HG03457 (cell line): ENCODE measurements at regions not wholly inside any gene's neighbourhood (a gene's known extent, or its start where the extent isn't known, plus 50 kb on each side); places are given as distances from the start of the nearest gene placed in this dataset.

Experiments used
- ATAC-seq: cut with Tn5 transposase; IDR thresholded peaks from one replicate; pipeline ENCODE4 v1.9.1; 2021; ENCODE audit warnings: moderate number of reproducible peaks; ENCODE audit not compliant: unreplicated experiment

DNA sequence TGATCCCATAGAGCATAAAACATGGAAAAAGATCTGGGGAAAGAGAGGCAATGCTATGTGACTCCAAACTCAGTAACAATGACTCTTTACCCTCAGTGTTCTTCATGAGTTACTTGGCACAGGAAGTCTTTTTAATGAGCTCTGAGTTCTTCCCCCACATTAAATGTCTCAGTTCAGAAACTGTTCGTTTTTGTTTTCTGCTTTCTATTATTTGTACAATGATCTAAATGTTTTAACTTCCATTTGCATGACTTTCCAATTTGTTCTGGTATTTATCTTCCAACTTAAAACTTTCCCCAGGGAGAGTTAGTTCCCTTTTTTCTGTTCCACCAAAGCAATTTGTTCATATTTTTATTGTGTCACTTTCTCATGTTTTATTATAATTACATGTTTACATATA, 177.0 kb upstream of the ZBTB20 start:
- no peak for ATAC-seq

DNA sequence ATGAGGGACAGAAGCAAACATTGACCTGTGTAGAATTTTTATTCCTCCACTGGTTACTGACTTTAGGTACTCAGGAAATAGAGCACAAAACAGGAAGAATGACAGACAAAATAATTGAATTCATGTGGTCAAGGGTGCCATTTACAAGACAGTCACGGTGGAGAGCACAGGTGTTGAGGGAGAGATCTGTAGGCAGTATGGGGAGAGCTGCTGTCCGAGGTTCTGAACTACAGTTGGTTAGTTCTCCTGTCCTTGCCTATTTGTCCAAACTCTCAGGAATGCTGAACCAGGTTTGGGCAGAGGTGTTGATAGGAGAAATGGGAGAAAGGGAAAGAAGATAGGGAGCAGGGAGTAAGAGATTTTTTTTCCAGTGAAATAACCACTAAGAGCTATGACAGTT, 178.5 kb upstream of the ZBTB20 start:
- no peak for ATAC-seq

DNA sequence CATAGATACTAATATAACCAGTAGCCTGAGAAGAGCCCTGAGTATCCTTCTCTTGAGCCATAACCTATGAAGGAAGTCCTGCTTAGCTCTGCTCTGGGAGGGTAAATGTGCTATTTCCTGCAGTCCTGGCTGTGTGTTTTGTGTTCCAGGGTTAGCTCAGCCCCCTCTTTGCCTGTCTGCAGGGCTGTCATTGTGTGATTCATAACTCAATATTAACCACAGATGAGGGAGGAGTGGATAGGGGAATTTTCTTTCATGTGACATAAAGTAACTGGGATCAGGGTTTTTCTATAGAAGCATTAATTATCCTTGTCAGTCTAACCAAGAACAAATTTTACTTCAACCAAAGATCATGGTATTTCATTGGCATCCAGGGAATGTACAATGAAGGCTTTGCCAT, 183.3 kb upstream of the ZBTB20 start:
- no peak for ATAC-seq

DNA sequence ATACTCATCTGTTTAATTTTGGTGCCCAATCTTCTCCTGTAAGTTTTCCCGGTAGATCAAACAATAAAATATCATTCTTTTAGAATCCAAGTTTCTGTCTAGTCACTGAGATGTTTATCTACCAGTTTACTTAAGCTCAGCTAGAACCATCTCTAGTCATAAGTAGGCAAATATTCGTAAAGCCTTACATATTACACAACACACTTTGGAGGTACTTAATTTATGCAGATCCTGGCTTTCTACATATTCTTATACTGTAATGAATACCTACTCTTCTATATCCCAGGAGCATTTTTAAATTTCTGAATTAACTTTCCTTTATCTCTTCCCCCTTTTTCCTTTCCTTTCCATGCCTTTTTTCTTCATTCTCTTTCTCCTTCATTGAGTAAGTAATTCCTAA, 185.9 kb upstream of the ZBTB20 start:
- no peak for ATAC-seq

DNA sequence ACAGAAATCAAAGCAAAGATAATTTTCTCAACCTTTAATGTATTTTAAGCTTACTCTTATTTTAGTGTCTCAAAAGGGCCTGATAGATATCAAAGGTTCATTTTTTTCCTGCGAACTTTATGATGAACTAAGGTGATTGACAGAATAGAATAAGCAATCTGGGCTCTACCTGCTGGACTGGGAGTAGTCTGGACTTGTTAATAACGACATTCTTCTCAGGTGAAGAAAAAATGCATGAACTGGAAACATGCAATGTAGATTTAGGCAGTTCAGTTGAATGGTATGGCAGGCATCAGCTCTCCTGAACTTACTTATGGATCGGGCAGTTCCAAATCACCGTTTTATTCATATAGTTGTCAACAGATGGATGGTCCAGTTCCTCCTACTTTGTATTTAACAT, 189.7 kb upstream of the ZBTB20 start:
- no peak for ATAC-seq

DNA sequence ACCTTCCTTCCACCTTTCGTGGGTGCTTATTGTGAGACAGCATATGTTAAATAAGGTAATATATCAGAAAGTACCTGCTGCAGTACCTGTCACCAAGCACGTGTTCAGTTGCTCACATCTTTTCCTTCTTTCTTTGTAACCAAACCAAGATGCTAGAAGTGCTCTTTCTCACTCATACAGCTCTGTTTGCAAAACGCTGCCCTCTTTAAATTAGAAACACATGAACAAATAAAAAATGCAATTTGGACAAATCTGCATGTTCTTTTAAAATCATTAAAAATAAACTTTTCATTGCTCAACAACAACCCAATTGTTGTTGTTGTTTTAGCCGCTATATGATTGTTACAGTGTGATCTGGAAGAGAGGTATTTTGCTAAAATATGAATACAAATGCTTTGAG, 193.5 kb upstream of the ZBTB20 start:
- no peak for ATAC-seq

DNA sequence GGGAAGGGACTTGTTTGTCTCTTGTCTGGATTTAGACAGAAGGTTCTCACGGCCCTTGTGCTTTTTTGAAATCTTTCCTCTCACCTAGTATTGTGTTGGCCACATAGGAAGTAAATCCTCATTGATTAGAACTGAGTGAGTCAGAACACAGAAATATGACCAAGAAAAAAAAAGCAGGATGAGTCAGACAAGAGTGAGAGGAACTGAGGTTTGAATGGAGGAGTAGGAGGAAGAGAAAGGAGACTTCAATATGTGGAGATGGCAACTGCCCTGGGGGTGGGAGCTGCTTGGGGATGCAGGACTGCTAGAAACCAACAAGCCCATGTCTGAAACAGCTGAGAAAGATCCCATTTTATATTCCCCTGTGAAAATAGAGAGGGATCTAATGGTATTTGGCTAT, 194.1 kb upstream of the ZBTB20 start:
- ATAC-seq: no peak

DNA sequence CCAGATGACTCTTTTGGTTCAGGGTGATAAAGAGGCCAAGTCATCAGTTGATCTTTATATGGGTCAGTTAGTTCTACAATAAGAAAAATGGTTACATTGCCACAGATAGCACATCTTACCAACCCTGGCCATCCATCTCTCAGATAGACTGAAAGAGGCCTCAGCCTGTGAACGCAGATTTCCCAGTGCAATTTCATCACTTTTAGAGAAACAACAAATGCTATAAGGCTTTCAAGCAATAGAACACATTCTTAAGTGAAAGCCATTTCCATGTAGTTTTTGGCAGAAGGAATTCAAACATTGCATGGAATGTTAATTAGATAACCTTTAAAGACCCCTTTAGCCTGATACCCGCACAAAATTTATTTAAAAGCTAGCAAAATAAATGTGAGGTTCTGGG, 200.6 kb upstream of the ZBTB20 start:
- ATAC-seq: no peak

DNA sequence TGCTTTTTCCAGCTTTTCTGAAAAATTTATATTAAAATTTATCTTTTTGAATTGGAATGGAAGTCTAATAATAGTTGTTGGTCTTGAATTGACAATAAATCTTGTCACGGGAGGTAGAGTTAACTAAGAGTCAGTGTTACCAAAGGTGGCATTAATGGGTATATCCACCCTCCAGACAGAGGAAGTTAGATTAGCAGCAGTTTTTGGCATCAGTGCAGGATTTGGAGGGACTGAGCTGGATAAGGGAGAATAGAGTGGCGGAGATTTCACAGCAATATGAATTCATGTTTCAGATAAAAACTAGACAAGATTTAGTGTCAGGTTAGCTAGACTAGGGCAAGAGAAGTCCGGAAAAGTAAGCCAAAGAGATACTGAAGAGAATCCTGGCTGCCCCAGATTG, 201.3 kb upstream of the ZBTB20 start:
- ATAC-seq: no peak

DNA sequence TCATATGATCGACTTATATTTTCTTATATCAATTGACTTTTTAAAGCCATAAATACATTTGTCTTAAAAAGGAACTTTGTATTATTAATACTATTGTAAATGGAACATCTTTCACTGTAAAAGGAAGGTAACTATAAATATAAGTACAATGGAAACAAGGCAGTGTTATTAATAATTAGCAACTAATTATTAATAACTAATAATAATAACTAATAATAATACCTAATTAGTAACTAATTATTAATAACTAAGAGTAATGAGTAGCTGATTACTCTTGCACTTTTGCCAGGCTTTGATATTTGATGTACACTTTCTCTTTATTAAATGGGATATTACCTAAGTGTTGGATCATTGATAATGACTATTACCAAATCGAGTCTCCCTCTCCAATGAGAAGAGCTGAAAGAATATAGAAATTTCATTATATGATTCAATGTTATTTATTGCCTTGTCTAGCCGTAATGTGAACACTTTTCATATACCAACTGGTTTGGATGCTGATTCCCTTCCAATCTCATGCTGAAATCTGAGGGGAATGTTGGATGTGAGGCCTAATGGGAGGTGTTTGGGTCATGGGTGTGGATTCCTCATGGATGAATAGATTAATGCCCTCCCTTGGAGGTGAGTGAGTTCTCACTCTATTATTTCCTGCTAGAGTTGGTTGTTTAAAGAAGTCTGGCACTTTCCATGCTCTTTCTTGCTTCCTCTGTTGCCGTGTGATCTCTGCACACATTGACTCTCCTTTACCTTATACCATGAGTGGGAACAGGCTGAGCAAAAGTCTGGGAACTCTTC, 202.1 kb upstream of the ZBTB20 start:
- no peak for ATAC-seq

DNA sequence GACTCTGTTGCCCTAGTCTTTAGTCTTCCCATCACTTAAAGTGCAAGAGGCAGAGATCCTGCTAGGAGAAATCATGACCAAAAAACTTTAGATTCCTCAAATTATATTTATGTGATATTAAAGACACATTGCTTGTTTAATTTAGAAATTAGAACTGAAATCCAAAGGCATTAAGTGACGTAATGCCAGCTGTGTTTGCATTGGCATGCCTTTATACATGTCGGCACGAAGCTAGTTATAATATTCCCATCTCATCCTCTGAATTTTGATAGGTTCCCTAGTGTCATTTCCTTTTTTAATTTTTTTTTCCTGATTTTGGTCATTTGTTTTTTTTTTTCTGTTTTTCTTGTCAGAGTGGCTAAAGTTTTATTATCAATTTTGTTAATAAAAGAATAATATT, 203.5 kb upstream of the ZBTB20 start:
- no peak for ATAC-seq

DNA sequence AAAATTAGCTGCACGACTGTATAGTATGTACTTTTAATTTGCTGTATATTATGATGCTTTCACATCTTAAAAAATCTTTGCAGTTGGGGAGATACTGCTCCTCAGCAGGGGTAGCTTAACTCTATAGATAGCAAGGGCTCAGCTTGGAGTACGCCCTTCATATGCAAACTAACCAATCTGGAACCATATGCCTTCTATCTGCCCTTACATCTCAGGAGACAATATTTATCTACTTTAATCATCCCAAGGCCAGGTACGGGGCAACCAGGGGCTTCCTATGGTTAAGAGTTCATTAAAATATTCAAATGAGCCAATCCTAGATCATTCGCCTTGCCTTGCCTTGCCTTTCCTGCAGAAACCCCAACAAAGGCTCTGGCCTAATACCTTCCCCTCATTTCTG, 204.1 kb upstream of the ZBTB20 start:
- no peak for ATAC-seq

DNA sequence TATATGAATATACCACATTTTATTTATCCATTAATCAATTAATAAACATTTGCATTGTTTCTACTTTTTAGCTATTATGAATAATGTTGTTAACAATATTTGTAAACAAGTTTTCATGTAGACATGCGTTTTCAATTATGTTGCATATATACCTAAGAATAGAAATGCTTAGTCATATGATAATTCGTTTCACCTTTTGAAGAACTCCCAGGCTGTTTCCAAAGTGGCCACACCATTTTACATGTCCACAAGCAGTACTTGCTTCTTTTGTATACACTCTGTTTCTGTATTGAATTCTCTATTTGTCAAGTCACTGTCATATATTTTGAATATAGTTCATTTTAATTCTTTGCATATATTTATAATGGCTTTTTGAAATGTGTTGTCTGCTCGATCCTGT, 206.9 kb upstream of the ZBTB20 start:
- ATAC-seq: no peak

DNA sequence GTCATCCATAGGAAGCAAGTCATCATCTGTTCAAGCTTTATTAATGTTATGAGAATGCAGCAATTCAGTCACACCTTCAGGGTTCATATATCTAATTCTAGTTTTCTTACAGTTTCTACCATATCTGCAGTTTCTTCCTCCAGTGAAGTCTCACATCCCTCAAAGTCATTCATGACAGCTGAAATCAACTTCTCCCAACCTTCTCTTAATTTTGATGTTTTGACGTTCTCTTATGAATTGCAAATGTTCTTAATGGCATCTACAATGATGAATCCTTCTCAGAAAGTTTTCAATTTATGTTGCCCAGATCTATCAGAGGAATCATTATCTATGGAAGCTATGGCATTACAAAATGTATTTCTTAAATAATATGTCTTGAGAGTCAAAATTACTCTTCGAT, 210.4 kb upstream of the ZBTB20 start:
- ATAC-seq: no peak

DNA sequence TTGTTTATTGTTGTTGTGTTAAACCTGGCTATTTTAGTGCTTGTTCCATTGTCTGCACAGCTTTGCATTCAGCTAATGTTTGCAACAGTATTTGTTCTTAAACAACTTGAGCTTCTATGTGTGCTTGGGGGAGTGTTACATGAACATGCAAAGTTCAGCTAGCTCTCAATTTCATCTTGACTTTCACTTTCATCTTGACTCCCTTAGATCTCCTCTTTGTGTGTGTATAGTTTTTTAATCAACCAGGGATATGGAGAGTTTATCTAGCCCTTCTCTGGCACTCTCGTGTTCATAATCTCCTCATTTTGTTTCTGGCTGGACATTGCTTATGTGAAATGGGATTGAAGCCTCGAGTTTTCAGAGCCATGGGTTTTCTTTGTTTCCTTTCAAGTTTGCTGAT, 212.4 kb upstream of the ZBTB20 start:
- peak; percentile 83 for ATAC-seq

DNA sequence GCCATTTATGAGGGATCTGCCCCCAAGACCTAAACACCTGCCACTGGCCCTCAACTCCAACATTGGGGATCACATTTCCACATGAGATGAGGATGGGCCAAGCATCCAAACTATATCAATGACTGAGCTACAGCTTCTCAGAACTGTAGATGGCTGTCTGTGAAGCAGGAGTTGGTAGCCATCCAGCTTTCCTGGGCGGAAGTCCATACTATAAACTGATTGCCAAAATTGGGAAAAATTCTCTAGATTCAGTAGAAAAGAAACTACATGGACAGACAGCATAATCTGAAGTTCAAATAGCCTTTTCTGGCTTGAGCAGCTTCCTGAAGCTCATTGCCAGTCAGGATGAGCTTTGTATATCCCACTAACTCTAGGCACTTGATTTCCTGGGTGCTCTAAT, 214.7 kb upstream of the ZBTB20 start:
- ATAC-seq: no peak

DNA sequence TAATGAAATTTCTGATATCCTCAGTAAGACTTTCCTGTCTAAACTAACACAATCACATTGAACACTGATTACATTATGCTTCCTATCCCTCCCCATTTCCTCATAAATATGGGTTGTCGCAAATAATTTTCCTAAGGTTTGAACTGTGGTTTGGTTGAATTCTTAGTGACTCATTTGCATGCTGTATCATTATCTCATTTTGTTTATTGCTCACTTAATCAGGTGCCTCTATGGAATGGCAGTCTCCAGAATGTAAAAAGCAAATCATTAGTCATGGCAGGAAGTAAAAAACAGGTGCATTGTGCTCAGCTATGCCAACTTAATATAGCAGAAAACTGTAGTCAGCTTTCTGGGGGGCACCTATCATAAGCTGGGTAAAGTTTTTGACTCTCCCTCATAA, 216.0 kb upstream of the ZBTB20 start:
- no peak for ATAC-seq

DNA sequence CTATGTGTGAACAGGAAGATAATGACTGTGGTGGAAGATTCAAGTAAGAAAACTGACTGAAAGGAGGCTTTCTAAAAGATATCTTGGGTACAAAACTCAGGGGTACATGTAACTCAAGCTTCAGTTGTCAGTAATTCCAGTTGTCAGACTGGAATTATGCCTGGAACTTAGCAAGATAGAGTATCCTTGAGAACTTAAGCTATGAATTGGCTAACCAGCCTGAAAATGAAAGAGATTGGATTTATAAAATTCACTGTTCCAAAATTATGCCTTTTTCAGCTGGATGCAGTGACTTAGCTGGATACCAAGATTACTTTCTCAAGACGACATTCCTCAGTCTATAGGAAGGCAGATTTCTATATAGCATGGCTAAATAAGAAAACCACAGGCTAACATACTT, 221.9 kb upstream of the ZBTB20 start:
- no peak for ATAC-seq

DNA sequence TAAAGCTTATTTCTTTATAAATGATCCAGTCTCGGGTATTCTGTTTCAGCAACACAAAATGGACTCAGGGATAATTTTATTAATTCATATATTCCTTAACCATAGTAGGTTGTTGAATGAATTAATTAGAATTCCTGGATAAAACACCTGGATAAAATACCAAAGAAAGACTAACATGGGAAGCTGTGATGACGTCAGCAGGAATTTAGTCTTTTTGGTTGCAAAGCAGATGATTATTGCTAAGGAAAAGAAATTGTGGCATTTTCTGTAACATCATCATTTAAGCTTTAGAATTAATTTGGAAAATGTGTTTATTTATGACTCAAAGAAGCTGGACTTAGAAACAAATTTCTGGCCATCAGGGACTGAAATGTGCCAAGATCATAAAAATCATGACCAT, 228.3 kb upstream of the ZBTB20 start:
- ATAC-seq: no peak

DNA sequence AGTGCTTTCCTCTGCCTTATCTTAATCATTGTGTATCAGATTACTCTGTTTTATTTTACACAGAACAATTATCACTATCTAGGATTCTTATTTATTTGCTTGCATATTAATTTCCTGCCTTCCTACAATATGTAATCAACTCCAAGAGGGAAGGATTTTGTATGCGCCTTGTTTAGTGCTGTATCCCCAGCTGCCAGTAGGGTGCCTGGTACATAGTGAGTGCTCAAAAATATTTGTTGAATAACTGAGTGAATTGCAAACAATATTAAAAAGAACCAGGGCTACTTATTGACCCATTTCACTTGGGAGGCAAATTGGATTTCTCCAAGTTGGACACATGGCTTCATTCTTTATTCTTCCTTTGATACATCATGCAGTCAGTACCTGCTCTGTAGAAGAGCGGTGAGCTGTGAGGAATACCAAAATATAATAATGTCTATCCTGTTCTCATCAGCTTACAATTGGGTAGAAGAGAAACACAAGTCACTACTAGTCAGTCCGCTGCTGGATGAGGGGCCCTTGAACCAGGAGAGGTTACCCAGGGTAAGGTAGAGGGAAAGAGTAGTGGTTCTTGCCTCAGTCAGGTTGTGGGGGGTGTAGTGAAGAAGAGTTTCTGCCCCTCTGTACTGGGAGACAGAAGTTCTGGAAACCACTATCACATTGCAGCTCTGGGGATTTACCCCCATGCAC, 233.9 kb upstream of the ZBTB20 start:
- no peak for ATAC-seq

DNA sequence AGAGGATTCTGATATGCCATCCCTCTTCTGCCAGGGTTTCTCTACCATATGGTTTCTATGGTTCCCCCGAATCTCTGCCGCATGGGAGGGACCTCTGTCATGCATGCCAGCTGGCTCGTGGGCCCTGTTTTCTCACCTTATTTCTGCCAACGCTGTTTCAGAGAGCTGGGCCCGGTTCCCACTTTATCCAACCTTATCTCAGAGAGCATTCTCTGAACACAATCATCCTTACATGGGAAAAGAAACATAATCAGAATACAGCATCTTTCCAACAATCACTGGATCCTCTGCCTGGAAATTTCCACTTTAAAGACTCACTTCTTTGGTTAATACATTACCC, 234.5 kb upstream of the ZBTB20 start:
- ATAC-seq: no peak

DNA sequence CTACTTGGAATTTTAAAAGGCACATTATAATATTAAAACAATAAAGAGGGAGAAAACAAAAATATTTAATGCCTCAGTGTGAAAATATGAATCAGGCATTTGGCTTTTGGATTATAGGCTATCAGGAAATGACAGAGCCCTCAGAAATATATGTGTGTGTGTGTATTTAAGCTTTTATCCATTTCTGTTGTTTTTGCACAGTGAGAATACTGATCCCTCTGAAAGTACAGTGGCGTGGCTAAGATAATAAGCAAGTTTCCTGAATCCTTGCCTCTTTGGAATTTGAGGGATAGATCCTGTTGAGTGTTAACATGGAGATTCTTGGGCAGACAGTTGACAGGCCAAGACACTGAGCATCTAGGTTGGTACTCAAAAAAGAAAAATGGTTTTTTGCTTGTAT, 234.8 kb upstream of the ZBTB20 start:
- no peak for ATAC-seq

DNA sequence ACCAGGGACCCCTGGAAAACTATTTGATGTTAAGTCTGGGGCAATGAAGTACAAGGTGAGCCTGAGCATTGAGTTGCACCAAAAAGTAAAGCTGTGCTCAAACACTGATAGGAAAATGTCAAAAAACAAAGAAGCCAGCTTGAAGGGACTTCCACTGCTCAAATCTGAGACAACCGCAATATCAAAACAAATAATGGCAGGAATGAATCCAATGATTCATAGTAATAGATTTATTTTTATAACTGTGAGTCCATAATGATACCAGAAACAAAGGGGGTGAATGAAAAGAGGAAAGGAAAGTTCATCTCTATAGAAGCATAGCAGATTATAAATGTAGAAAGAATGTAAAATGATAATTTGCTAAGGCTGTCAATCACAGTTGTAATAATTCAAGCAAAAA, 237.3 kb upstream of the ZBTB20 start:
- no peak for ATAC-seq
